Endothelial cell of umbilical vein (primary cell): ENCODE measurements at regions not wholly inside any gene's neighbourhood (a gene's known extent, or its start where the extent isn't known, plus 50 kb on each side); places are given as distances from the start of the nearest gene placed in this dataset.

ENCODE experiments used
- EZH2 ChIP-seq: IDR thresholded peaks from 2 replicates; pipeline ENCODE4 v1.6.1; 2012; ENCODE audit warnings: borderline replicate concordance, low read depth, mild to moderate bottlenecking, moderate library complexity, low read length, inconsistent platforms; ENCODE audit not compliant: severe bottlenecking
- FOS ChIP-seq: IDR thresholded peaks from 2 replicates; pipeline ENCODE4 v1.6.1; 2011; ENCODE audit warnings: mild to moderate bottlenecking, low read length, moderate library complexity, borderline replicate concordance; ENCODE audit not compliant: insufficient read depth
- POLR2A ChIP-seq: IDR thresholded peaks from 2 replicates; pipeline ENCODE4 v1.6.1; 2012; ENCODE audit warnings: low read depth, mild to moderate bottlenecking, control low read depth, low read length
- POLR2AphosphoS5 ChIP-seq: IDR thresholded peaks from 2 replicates; pipeline ENCODE4 v1.6.1; 2012; ENCODE audit warnings: low read depth, mild to moderate bottlenecking, control low read depth, low read length, moderate library complexity; ENCODE audit not compliant: insufficient read depth
- TF ChIP-seq, protein P1 (sequence below): IDR thresholded peaks from 2 replicates; pipeline ENCODE4 v1.6.1; 2011; ENCODE audit not compliant: insufficient read depth, insufficient read length
- TF ChIP-seq, protein P2 (sequence below), 2 donors: IDR thresholded peaks; 1 replicate in 1 of 2; 2 replicates in 1 of 2; pipeline ENCODE4 v1.5.1; 2011; ENCODE audit warnings: low read length in 2 of 2, mild to moderate bottlenecking in 2 of 2, moderate library complexity in 2 of 2, control low read depth in 1 of 2, inconsistent platforms in 1 of 2, low read depth in 1 of 2; ENCODE audit not compliant: insufficient read depth in 1 of 2; ENCODE audit errors: extremely low read depth in 1 of 2

- TF ChIP-seq, protein P1, sequence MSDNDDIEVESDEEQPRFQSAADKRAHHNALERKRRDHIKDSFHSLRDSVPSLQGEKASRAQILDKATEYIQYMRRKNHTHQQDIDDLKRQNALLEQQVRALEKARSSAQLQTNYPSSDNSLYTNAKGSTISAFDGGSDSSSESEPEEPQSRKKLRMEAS, result no peak
- no peak for TF ChIP-seq POLR2A
- TF ChIP-seq, protein P2, sequence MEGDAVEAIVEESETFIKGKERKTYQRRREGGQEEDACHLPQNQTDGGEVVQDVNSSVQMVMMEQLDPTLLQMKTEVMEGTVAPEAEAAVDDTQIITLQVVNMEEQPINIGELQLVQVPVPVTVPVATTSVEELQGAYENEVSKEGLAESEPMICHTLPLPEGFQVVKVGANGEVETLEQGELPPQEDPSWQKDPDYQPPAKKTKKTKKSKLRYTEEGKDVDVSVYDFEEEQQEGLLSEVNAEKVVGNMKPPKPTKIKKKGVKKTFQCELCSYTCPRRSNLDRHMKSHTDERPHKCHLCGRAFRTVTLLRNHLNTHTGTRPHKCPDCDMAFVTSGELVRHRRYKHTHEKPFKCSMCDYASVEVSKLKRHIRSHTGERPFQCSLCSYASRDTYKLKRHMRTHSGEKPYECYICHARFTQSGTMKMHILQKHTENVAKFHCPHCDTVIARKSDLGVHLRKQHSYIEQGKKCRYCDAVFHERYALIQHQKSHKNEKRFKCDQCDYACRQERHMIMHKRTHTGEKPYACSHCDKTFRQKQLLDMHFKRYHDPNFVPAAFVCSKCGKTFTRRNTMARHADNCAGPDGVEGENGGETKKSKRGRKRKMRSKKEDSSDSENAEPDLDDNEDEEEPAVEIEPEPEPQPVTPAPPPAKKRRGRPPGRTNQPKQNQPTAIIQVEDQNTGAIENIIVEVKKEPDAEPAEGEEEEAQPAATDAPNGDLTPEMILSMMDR (IDR thresholded peaks at IDR 0.05; ENCODE audit: extremely low read depth in 1 of 2, insufficient read depth in 1 of 2, low read depth in 1 of 2, low read length in 2 of 2), result no peak
- TF ChIP-seq FOS, result no peak
- no peak for TF ChIP-seq EZH2
- TF ChIP-seq POLR2AphosphoS5, result no peak
Observed at GRCh38 chr6:132213732-132214131, 187.5 kb downstream of the MOXD1 start.
